ENCODE measurements at regions not wholly inside any gene's neighbourhood (a gene's known extent, or its start where the extent isn't known, plus 50 kb on each side); places are given as distances from the start of the nearest gene placed in this dataset.

DNA sequence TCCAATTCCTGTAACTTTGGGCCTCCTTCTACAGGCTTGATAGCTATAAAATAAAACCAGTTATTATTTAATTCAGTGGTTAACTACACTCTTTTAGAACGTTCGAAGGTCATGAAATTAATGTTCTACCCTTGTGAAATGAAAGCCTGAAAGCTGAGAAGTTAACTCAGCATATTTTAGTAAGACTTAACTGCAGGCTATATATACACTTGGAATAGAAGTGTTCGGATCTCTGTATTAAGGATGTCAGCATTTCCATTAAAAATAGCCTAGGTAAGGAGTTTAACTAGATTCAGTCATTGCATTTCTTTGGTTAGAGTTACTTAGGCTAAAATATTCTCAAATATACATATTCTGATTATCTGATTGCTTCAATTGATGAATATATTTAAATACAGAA is 229.2 kb downstream of the MRPS30 start:
- DNase-seq: no peak
- Histone ChIP-seq H3K4me1 (no peaks in the 10 kb centered on the region), H3K4me3 (no peak overlapping the region), H3K36me3 (no peaks in the 10 kb centered on the region), H3K27me3 (no peaks in the 10 kb centered on the region), H3K9me3 (no peaks in the 10 kb centered on the region), H3K27ac (no peak overlapping the region)
- no peak for TF ChIP-seq CTCF (IDR thresholded peaks at IDR 0.05)
- TF ChIP-seq POLR2A (IDR thresholded peaks at IDR 0.05): no peak
- intact Hi-C loops (cut with DNase I; ENCODE audit: low total_unique reads): no loop called here

GRCh38 chr5:45038366-45038987 is 229.7 kb downstream of the MRPS30 start:
- no peaks in the 10 kb centered on the region for H3K9me3 ChIP-seq
- H3K4me3 ChIP-seq: no peak overlapping the region
- peak in 2 of 4 experiments; percentile 4 to 7 for TF ChIP-seq CTCF (IDR thresholded peaks at IDR 0.05)
- no peak for TF ChIP-seq POLR2A (IDR thresholded peaks at IDR 0.05)
- no peak overlapping the region for H3K27ac ChIP-seq
- no peak for DNase-seq
- no peaks in the 10 kb centered on the region for H3K27me3 ChIP-seq
- H3K36me3 ChIP-seq: no peaks in the 10 kb centered on the region
- no peaks in the 10 kb centered on the region for H3K4me1 ChIP-seq
- intact Hi-C loops (cut with DNase I; ENCODE audit: low total_unique reads): no loop called here

- intact Hi-C loops (cut with DNase I; ENCODE audit: low total_unique reads): no loop called here
- Histone ChIP-seq H3K27me3 (no peaks in the 10 kb centered on the region), H3K36me3 (no peaks in the 10 kb centered on the region), H3K27ac (no peak overlapping the region), H3K9me3 (no peaks in the 10 kb centered on the region), H3K4me1 (no peaks in the 10 kb centered on the region), H3K4me3 (no peak overlapping the region)
- no peak for DNase-seq
- TF ChIP-seq POLR2A (IDR thresholded peaks at IDR 0.05): no peak
- no peak for TF ChIP-seq CTCF (IDR thresholded peaks at IDR 0.05)
Observed at GRCh38 chr5:45042283-45042682, 233.5 kb downstream of the MRPS30 start.

GRCh38 chr5:45057564-45057963 is 248.8 kb downstream of the MRPS30 start:
- no peak for DNase-seq
- intact Hi-C loops (cut with DNase I; ENCODE audit: low total_unique reads): no loop called here
- no peak overlapping the region for H3K27ac ChIP-seq
- no peaks in the 10 kb centered on the region for H3K27me3 ChIP-seq
- no peaks in the 10 kb centered on the region for H3K4me1 ChIP-seq
- no peak for TF ChIP-seq CTCF (IDR thresholded peaks at IDR 0.05)
- no peak for TF ChIP-seq POLR2A (IDR thresholded peaks at IDR 0.05)
- H3K9me3 ChIP-seq: no peaks in the 10 kb centered on the region
- H3K36me3 ChIP-seq: no peaks in the 10 kb centered on the region
- no peak overlapping the region for H3K4me3 ChIP-seq

- no peaks in the 10 kb centered on the region for H3K36me3 ChIP-seq
- no peaks in the 10 kb centered on the region for H3K4me1 ChIP-seq
- DNase-seq: no peak
- H3K9me3 ChIP-seq: no peaks in the 10 kb centered on the region
- intact Hi-C loops (cut with DNase I; ENCODE audit: low total_unique reads): no loop called here
- TF ChIP-seq POLR2A (IDR thresholded peaks at IDR 0.05): no peak
- TF ChIP-seq CTCF (IDR thresholded peaks at IDR 0.05): no peak
- H3K4me3 ChIP-seq: no peak overlapping the region
- no peaks in the 10 kb centered on the region for H3K27me3 ChIP-seq
- H3K27ac ChIP-seq: no peak overlapping the region
Observed at GRCh38 chr5:45060724-45061123, 252.0 kb downstream of the MRPS30 start.

All from uterus (tissue), 3 donors.